ENCODE measurements at regions not wholly inside any gene's neighbourhood (a gene's known extent, or its start where the extent isn't known, plus 50 kb on each side); places are given as distances from the start of the nearest gene placed in this dataset.

GRCh38 chr2:212914392-212914791, 237.0 kb downstream of the IKZF2 start:
- Histone ChIP-seq H3K9me3 (ENCODE audit: control insufficient read depth in 2 of 2, low read length in 2 of 2) (no peaks in the 10 kb centered on the region), H3K9ac (ENCODE audit: low read depth in 1 of 2, low read length in 2 of 2) (no peak overlapping the region), H3K27ac (ENCODE audit: low read depth in 2 of 2, low read length in 2 of 2) (no peak overlapping the region), H3K27me3 (ENCODE audit: control insufficient read depth in 2 of 2, insufficient read depth in 2 of 2, low read length in 2 of 2) (no peaks in the 10 kb centered on the region), H3K4me3 (ENCODE audit: low read length in 2 of 2) (no peak overlapping the region), H3K36me3 (ENCODE audit: control insufficient read depth in 2 of 2, insufficient read depth in 2 of 2, low read length in 2 of 2) (no peaks in the 10 kb centered on the region), H3K4me1 (ENCODE audit: control insufficient read depth in 2 of 2, insufficient read depth in 2 of 2, low read length in 2 of 2) (peaks cover 3 to 31% of the 10 kb centered on the region in 2 donors)

GRCh38 chr2:212913640-212914306, 237.6 kb downstream of the IKZF2 start:
- H3K27me3 ChIP-seq (ENCODE audit: control insufficient read depth in 2 of 2, insufficient read depth in 2 of 2, low read length in 2 of 2): no peaks in the 10 kb centered on the region
- H3K4me3 ChIP-seq (ENCODE audit: low read length in 2 of 2): no peak overlapping the region
- peaks cover 3 to 25% of the 10 kb centered on the region in 2 donors for H3K4me1 ChIP-seq (ENCODE audit: control insufficient read depth in 2 of 2, insufficient read depth in 2 of 2, low read length in 2 of 2)
- no peaks in the 10 kb centered on the region for H3K9me3 ChIP-seq (ENCODE audit: control insufficient read depth in 2 of 2, low read length in 2 of 2)
- peak overlapping the region in 1 of 2 donors; percentile 9 for H3K9ac ChIP-seq (ENCODE audit: low read depth in 1 of 2, low read length in 2 of 2)
- H3K27ac ChIP-seq (ENCODE audit: low read depth in 2 of 2, low read length in 2 of 2): peak overlapping the region; percentile 67 to 72
- H3K36me3 ChIP-seq (ENCODE audit: control insufficient read depth in 2 of 2, insufficient read depth in 2 of 2, low read length in 2 of 2): no peaks in the 10 kb centered on the region

GRCh38 chr2:212912445-212913103, 238.8 kb downstream of the IKZF2 start:
- Histone ChIP-seq H3K9me3 (ENCODE audit: control insufficient read depth in 2 of 2, low read length in 2 of 2) (no peaks in the 10 kb centered on the region), H3K27ac (ENCODE audit: low read depth in 2 of 2, low read length in 2 of 2) (peak overlapping the region; percentile 67 to 72), H3K36me3 (ENCODE audit: control insufficient read depth in 2 of 2, insufficient read depth in 2 of 2, low read length in 2 of 2) (no peaks in the 10 kb centered on the region), H3K27me3 (ENCODE audit: control insufficient read depth in 2 of 2, insufficient read depth in 2 of 2, low read length in 2 of 2) (no peaks in the 10 kb centered on the region), H3K4me3 (ENCODE audit: low read length in 2 of 2) (peak overlapping the region in 1 of 2 donors; percentile 22), H3K9ac (ENCODE audit: low read depth in 1 of 2, low read length in 2 of 2) (peak overlapping the region in 1 of 2 donors; percentile 33), H3K4me1 (ENCODE audit: control insufficient read depth in 2 of 2, insufficient read depth in 2 of 2, low read length in 2 of 2) (peaks cover 3 to 25% of the 10 kb centered on the region in 2 donors)

GRCh38 chr2:212911011-212911410, 240.4 kb downstream of the IKZF2 start:
- Histone ChIP-seq H3K9me3 (ENCODE audit: control insufficient read depth in 2 of 2, low read length in 2 of 2) (no peaks in the 10 kb centered on the region), H3K27ac (ENCODE audit: low read depth in 2 of 2, low read length in 2 of 2) (no peak overlapping the region), H3K9ac (ENCODE audit: low read depth in 1 of 2, low read length in 2 of 2) (no peak overlapping the region), H3K36me3 (ENCODE audit: control insufficient read depth in 2 of 2, insufficient read depth in 2 of 2, low read length in 2 of 2) (no peaks in the 10 kb centered on the region), H3K4me1 (ENCODE audit: control insufficient read depth in 2 of 2, insufficient read depth in 2 of 2, low read length in 2 of 2) (peaks cover 3 to 30% of the 10 kb centered on the region in 2 donors), H3K4me3 (ENCODE audit: low read length in 2 of 2) (no peak overlapping the region), H3K27me3 (ENCODE audit: control insufficient read depth in 2 of 2, insufficient read depth in 2 of 2, low read length in 2 of 2) (no peaks in the 10 kb centered on the region)

GRCh38 chr2:212908682-212909435, 242.6 kb downstream of the IKZF2 start:
- Histone ChIP-seq H3K9me3 (ENCODE audit: control insufficient read depth in 2 of 2, low read length in 2 of 2) (no peaks in the 10 kb centered on the region), H3K27me3 (ENCODE audit: control insufficient read depth in 2 of 2, insufficient read depth in 2 of 2, low read length in 2 of 2) (no peaks in the 10 kb centered on the region), H3K27ac (ENCODE audit: low read depth in 2 of 2, low read length in 2 of 2) (no peak overlapping the region), H3K36me3 (ENCODE audit: control insufficient read depth in 2 of 2, insufficient read depth in 2 of 2, low read length in 2 of 2) (no peaks in the 10 kb centered on the region), H3K4me1 (ENCODE audit: control insufficient read depth in 2 of 2, insufficient read depth in 2 of 2, low read length in 2 of 2) (peaks cover 10 to 37% of the 10 kb centered on the region in 2 donors), H3K9ac (ENCODE audit: low read depth in 1 of 2, low read length in 2 of 2) (no peak overlapping the region), H3K4me3 (ENCODE audit: low read length in 2 of 2) (no peak overlapping the region)

- no peaks in the 10 kb centered on the region for H3K9me3 ChIP-seq (ENCODE audit: control insufficient read depth in 2 of 2, low read length in 2 of 2)
- no peaks in the 10 kb centered on the region for H3K36me3 ChIP-seq (ENCODE audit: control insufficient read depth in 2 of 2, insufficient read depth in 2 of 2, low read length in 2 of 2)
- no peak overlapping the region for H3K27ac ChIP-seq (ENCODE audit: low read depth in 2 of 2, low read length in 2 of 2)
- no peak overlapping the region for H3K4me3 ChIP-seq (ENCODE audit: low read length in 2 of 2)
- no peaks in the 10 kb centered on the region for H3K27me3 ChIP-seq (ENCODE audit: control insufficient read depth in 2 of 2, insufficient read depth in 2 of 2, low read length in 2 of 2)
- H3K9ac ChIP-seq (ENCODE audit: low read depth in 1 of 2, low read length in 2 of 2): no peak overlapping the region
- H3K4me1 ChIP-seq (ENCODE audit: control insufficient read depth in 2 of 2, insufficient read depth in 2 of 2, low read length in 2 of 2): peaks cover 7 to 30% of the 10 kb centered on the region in 2 donors
These were observed 243.4 kb downstream of the IKZF2 start for GRCh38 chr2:212908031-212908430.

GRCh38 chr2:212906620-212907019, 244.8 kb downstream of the IKZF2 start:
- Histone ChIP-seq H3K27me3 (ENCODE audit: control insufficient read depth in 2 of 2, insufficient read depth in 2 of 2, low read length in 2 of 2) (no peaks in the 10 kb centered on the region), H3K9me3 (ENCODE audit: control insufficient read depth in 2 of 2, low read length in 2 of 2) (no peaks in the 10 kb centered on the region), H3K36me3 (ENCODE audit: control insufficient read depth in 2 of 2, insufficient read depth in 2 of 2, low read length in 2 of 2) (no peaks in the 10 kb centered on the region), H3K4me1 (ENCODE audit: control insufficient read depth in 2 of 2, insufficient read depth in 2 of 2, low read length in 2 of 2) (peaks cover 7 to 22% of the 10 kb centered on the region in 2 donors), H3K9ac (ENCODE audit: low read depth in 1 of 2, low read length in 2 of 2) (no peak overlapping the region), H3K4me3 (ENCODE audit: low read length in 2 of 2) (no peak overlapping the region), H3K27ac (ENCODE audit: low read depth in 2 of 2, low read length in 2 of 2) (peak overlapping the region; percentile 67 to 82)

GRCh38 chr2:212905640-212906201, 245.7 kb downstream of the IKZF2 start:
- no peaks in the 10 kb centered on the region for H3K9me3 ChIP-seq (ENCODE audit: control insufficient read depth in 2 of 2, low read length in 2 of 2)
- peaks cover 7 to 22% of the 10 kb centered on the region in 2 donors for H3K4me1 ChIP-seq (ENCODE audit: control insufficient read depth in 2 of 2, insufficient read depth in 2 of 2, low read length in 2 of 2)
- peak overlapping the region; percentile 67 to 82 for H3K27ac ChIP-seq (ENCODE audit: low read depth in 2 of 2, low read length in 2 of 2)
- peak overlapping the region; percentile 41 to 42 for H3K4me3 ChIP-seq (ENCODE audit: low read length in 2 of 2)
- H3K27me3 ChIP-seq (ENCODE audit: control insufficient read depth in 2 of 2, insufficient read depth in 2 of 2, low read length in 2 of 2): no peaks in the 10 kb centered on the region
- no peaks in the 10 kb centered on the region for H3K36me3 ChIP-seq (ENCODE audit: control insufficient read depth in 2 of 2, insufficient read depth in 2 of 2, low read length in 2 of 2)
- peak overlapping the region in 1 of 2 donors; percentile 8 for H3K9ac ChIP-seq (ENCODE audit: low read depth in 1 of 2, low read length in 2 of 2)

- Histone ChIP-seq H3K4me3 (ENCODE audit: low read length in 2 of 2) (no peak overlapping the region), H3K9ac (ENCODE audit: low read depth in 1 of 2, low read length in 2 of 2) (no peak overlapping the region), H3K27me3 (ENCODE audit: control insufficient read depth in 2 of 2, insufficient read depth in 2 of 2, low read length in 2 of 2) (no peaks in the 10 kb centered on the region), H3K9me3 (ENCODE audit: control insufficient read depth in 2 of 2, low read length in 2 of 2) (no peaks in the 10 kb centered on the region), H3K27ac (ENCODE audit: low read depth in 2 of 2, low read length in 2 of 2) (peak overlapping the region; percentile 67 to 82), H3K4me1 (ENCODE audit: control insufficient read depth in 2 of 2, insufficient read depth in 2 of 2, low read length in 2 of 2) (peaks cover 7 to 22% of the 10 kb centered on the region in 2 donors), H3K36me3 (ENCODE audit: control insufficient read depth in 2 of 2, insufficient read depth in 2 of 2, low read length in 2 of 2) (no peaks in the 10 kb centered on the region)
These were observed 246.8 kb downstream of the IKZF2 start for GRCh38 chr2:212904646-212905045.

GRCh38 chr2:212903413-212903812, 248.0 kb downstream of the IKZF2 start:
- H3K4me1 ChIP-seq (ENCODE audit: control insufficient read depth in 2 of 2, insufficient read depth in 2 of 2, low read length in 2 of 2): peaks cover 7 to 22% of the 10 kb centered on the region in 2 donors
- no peak overlapping the region for H3K27ac ChIP-seq (ENCODE audit: low read depth in 2 of 2, low read length in 2 of 2)

More at GRCh38 chr2:212903413-212903812, 248.0 kb downstream of the IKZF2 start:
- H3K4me3 ChIP-seq (ENCODE audit: low read length in 2 of 2): no peak overlapping the region
- no peaks in the 10 kb centered on the region for H3K9me3 ChIP-seq (ENCODE audit: control insufficient read depth in 2 of 2, low read length in 2 of 2)
- no peaks in the 10 kb centered on the region for H3K36me3 ChIP-seq (ENCODE audit: control insufficient read depth in 2 of 2, insufficient read depth in 2 of 2, low read length in 2 of 2)
- no peak overlapping the region for H3K9ac ChIP-seq (ENCODE audit: low read depth in 1 of 2, low read length in 2 of 2)
- no peaks in the 10 kb centered on the region for H3K27me3 ChIP-seq (ENCODE audit: control insufficient read depth in 2 of 2, insufficient read depth in 2 of 2, low read length in 2 of 2)
